ENCODE measurements at regions not wholly inside any gene's neighbourhood (a gene's known extent, or its start where the extent isn't known, plus 50 kb on each side); places are given as distances from the start of the nearest gene placed in this dataset.
"Not testable (repeated sequence)": the region's sequence is repeated elsewhere in the genome, so short reads cannot be mapped to it uniquely, and the experiment has no call there.

DNA sequence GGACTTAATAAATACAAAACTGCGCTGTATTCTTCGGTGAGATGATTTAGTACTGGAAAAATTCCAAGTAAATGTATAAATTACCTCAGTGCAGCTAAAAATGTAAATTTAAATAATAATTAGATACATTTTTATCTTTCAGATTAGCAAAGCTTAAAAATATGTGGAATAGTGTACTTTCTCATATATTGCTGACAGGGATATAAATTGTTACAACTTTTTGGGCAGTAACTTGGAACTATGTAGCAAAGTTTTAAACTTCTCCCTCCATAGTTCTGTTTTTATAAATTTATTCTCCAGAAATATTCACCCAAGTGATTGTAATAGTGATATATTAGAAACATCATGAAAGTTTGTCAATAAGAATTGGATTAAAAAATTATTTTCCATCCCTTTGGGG is 384.6 kb upstream of the CITED2 start:
- no peak for DNase-seq

DNA sequence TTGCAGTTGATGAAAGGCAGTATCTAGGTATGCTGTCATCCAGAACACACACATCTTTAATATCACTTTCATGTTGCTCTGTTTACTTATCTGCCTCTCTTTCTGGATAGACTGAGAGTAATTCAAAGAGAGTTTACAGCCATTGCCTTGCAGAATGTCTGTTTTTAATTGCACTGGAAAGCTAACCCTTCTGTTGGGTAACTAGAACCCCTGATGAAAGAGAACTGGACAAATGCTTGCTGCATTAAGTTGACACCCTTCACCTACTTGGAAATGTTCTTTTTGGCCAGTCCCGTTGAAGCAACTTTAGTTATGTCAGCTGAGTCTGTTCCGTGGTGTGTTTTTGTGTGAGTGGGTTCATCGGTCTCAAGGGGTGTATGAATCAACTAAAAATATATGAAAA is 383.8 kb upstream of the CITED2 start:
- no peak for DNase-seq

DNA sequence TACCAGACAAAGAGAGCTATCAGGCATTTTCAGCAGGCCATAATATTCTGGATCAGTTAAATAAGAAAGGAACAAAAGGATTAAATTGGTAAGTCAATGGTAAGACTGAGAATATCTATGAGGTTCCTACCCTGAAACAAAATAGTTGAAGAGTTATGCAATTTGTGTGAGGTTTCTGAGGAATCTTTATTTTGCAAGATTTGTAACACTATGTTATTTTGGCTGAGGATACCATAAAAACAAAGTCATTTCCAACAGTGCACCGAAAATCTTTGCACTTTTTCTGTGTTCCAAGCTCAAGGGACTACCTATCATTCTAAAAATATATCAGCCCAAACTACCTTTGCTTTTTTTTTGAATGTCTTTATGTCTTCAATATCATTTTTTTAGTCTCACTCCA is 383.3 kb upstream of the CITED2 start:
- DNase-seq: no peak

DNA sequence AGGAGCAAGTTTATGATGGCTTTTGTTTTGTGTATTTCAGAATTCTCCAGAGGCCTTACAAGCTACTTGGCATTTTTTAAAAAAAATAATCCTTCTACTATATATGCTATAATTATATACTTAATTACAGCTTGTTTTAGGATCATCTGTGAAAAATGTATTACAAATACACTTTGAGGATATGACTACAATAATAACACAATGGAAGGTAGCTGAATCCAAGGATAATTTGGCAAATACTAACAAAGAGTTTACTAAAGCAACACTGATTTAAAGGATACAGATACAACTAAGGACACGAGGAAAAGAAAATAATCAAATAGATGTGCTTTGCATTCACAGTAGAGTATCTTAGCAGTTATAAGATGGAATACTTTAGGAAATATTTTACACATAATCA is 381.9 kb upstream of the CITED2 start:
- no peak for DNase-seq

DNA sequence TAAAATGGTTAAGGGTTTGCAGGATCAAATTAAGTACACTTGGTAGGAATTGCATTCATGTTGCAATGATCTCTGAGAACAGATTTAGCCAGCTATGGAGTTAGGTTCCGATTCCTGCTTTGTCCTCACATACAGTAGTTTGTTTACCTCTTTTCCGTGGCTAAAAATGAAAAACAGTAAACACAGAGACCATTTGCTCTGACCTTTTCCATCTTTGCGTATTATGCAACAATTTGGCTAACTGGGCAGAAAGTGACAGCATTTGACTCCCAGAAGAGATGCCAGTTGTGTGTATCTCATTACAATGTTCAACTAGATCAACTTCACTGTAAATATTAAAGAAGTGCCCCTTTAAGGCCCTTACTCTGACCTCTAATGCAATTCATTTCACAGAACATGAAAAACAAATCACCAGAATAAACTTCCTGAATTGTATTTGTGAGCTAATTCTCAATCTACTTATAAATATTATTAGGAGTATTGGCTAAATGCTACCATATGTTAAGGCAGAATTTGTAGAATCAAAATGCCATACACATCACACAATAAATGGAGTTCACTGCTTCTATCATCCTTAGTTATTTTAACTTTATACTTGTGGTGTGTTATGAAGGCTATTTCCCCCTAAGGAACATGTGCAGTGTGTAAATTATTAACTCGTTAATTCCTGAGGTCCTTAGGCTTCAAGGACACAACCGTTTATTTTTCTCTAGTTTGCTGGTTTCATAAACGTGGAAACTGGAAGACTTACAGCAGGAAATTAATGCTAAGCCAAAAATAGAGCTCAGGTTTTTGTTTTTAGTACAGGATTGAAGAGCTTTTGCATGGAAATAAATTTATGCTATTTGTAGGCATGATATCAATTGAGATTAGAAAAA is 380.7 kb upstream of the CITED2 start:
- DNase-seq: no peak

DNA sequence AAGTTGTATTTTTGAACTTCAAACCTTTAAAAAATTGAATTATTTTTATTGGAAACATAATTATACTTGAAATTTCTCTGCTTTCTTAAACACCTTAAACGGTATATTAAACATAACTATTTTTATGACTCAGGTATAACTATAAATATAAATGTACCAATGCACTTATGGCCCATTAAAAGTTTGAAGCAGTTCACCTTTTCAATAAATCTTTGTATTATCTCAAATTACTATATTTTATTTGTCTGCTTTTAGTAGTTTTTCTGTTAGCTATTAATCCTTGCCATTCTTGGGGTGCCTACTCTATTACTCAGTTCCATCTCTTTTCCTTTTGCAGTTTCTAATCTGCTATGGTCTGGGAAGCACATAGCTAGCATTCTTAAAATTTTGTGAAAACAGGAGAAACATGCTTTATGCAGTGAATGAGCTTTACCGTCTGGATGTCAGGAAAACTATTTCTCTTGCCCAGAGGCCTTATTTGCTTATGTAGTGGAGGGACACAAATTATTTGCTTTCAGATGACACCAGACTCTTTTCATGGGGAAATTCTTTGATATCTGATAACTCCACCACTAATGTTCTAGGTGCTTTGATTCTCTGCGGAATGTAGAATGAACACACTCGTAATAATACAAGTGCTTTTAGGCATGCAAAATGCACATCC is 378.9 kb upstream of the CITED2 start:
- no peak for DNase-seq

DNA sequence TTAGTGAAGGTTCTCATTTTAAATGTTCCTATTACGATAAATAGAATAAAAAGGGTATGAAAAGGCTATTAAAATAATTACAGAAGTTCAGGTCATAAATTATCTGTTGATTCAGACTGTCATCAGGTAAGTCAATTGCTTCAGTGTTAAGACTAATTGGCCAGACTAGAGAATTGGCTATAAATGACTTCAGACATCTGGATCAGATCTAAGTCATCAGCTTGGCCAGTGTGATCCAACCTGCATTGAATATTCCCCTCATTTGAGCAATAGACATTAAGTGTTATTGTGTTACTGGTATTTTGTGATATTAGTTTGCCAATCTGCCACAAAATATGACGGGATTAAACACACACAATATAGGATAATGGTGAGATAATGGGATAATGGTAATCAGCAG is 377.6 kb upstream of the CITED2 start:
- no peak for DNase-seq

DNA sequence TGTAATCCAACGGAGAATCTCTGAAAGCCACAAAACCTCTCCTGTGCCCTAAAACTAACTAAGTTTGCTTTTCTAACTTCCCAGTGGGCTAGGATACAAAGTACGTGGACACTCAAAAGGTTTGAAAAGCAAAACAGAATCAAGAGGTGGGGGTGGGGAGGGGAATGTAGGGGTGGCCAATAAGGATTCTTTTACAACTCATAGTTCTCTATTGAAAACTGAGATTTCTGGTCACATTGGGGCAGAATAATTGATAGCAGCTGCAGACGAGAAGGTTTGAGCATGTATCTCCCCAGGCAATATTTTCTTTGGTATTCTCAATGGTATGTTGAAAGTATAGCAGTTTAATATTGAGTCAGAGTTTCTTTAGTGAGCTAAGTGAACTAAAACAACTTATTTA is 376.7 kb upstream of the CITED2 start:
- DNase-seq: no peak

DNA sequence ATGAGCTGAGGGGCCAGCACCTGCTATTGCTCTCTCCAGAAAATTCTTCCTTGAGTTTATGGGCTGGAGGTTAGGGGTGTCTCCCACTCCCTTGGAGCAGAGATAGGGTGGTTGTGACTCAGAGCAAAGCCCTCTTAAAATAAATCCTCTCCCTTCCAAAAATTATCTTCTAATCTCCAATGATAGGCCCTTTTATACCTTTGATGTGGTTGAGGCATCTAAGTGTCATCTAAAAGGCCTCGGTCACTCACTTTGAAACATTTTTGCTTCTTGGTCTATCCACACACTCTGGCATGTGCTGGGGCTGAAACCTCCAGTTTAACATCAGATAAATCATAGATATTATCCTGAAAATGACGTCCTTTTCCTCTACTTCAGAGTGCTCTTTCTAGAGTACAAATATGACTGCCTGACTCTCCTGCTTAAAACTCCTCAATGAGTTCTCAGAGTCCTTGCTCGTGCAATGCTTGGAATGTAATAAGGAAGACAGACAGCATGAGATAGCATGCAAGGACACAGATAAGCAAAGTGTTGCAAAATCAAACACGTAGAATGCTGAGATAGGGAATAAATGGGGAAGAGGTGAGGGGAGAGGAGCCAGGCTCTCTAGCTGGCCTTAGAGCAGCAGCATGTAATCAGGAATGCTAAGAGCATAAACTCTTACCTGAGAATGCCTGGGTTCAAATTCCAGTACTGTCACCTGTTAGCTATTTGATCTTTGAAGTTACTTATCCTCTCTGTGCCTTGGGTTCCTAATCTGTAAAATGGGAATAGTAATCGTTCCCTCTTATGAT is 374.1 kb upstream of the CITED2 start:
- no peak for DNase-seq

DNA sequence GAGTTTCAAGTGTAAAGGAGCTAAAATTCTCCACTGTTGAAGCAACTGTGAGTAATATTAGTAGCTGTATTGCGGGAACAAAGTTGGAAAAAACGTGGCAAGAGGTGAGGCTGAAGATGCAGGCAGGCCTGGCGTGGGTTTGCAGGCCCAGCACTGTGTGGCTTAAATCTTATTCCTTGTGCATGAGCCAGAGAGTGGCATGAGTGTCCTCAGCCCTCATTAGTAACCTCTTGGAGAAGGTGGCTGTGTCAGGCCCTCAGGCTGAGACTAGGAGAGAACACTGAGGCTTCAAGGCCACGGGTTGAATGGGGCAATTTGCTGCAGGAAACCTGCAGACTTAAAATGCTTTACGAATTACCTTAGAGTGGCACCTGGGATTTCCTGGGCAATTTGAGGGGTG is 372.7 kb upstream of the CITED2 start:
- no peak for DNase-seq

DNA sequence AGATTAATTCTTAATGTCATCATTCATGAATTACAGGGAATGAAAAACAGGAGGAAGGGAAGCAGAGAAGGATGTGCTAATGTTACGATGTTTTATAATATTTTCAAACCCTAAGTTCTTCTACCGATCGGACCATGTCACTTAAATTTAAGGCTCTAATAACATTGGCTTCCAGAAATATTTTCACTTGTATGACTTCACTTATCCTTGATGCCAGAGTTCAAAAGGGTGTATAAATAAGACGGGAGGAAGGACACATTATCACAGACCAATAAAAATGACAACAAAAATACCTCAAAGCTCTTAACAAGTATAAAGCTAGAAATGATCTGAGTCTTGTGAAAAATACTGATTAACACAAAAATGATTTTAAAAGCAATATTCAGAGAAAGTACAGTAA is 370.4 kb upstream of the CITED2 start:
- DNase-seq: no peak

DNA sequence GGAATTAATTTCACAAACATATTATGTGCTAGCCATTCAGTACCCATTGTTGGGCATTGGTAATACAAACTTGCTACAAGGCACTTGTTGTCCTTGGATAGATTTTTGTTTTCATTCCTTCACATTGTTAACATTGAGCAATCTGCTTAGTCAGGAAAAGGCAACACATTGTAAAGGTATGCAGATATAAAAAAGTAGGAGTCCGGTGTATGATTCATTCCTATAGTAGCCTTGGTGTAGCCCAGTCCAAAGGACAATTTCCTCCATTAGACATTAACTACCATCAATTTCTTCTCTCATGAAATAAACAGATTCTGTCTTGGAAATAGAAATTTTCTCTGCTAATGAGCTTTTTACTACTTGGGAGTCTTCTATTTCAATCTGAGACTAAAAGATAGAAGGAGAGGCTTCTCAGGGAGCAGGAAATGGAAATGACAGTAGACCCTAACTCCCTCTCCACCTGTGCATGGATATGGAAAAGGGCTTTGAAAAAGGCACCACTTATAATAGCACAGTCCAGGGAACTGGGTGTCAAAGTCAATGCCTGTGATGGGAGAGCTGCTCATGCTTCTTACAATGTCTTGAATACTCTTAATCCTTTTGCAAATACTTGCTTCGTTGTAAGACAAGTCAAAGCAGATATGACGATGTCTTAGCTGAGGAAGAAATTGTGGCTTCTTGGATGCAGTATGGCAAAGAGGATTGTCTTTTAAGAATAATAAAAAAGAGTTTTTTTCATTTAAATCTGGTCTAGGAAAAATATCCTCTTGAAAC is 369.4 kb upstream of the CITED2 start:
- no peak for DNase-seq

DNA sequence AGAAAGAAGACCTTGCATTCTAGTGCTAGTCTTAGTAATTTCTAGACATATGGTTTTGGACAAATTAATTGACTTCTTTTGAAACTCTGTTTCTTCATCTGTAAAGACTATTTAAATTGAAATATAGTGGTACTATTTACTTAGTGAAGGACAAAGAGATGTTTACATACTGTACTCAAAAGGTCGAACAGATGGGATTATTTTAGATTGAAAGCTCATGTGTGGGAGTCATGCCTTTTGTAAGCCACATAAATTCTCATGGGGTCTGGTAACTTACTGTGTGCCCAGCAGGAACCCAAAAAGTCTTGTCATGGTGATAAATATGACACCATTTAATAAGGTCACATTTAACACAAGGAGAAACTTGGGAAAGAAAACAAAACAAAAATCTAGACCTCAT is 368.2 kb upstream of the CITED2 start:
- no peak for DNase-seq

DNA sequence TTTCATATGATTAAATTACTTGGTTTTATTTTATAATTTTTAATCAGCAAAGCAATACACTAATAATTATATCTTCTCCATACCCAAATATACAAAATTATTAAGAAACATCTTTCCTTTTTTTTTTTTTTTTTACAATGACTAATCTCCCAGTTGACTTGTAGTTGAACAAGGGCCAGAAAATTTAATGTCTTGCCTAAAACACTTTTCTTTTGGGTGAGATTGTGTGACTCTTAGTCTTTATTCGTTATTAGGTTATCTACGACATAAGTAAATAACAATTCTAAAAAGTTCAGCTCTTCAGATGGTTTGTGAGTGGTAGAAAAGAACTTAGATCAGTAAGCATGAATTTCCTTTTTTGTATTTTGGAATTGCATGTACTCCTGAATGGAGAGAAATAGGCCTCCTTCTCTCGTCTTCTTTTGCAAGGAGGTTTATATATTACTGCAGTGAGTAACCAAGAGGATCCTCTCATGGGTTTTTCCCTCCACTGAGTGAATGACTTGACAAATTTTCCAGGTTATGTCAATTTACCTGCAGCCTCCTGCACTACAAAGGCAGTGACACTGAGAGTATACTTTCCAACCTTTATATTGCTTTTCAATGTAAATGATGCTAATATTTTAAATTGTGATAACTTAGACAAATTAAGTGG is 364.5 kb upstream of the CITED2 start:
- DNase-seq: no peak

DNA sequence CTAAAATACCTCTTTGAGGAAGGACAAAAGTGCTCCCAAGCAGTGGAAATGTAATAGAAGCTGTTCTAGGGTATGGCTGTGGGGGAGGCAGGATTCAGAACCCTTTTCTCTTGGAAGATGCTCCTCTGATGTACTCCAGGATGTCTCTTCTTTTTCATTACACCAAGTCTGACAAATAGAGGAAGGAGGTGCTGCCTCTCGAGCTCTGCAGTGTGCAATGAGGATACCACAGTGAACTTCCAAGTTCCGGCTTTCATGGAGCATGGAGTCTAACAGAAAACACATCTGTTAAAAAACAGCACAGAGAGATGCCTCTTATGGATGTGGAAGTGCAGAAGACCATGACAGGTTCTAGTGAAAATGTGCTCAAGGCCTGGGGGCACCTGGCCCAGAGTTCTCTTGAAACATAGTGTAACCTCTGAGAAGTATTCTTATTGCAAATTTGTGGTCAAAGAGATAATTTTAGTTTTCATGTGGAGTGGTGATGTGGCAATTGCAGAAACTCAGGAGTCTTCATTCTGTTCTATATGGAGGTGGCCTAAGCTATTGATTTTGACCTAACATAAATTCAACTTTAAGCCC is 362.0 kb upstream of the CITED2 start:
- DNase-seq: no peak

DNA sequence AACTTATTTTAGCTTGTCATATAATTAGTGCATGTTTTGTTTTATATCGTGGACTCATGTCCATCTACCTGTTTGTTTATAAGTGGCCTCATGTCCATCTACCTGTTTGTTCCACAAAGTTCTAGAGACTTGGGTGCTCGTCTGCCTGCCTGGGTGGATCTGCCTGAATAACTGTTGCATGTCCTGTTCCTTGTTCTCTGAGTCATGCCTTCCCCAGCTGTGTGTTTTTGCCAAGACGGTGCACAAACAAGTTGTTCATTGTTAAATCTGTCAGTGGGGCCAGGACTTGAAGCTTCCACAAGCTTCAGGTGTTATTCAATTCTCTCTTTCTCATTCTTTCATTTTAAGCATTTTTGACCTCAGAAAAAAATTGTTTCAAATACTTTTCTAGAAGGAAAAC is 358.0 kb upstream of the CITED2 start:
- no peak for DNase-seq

DNA sequence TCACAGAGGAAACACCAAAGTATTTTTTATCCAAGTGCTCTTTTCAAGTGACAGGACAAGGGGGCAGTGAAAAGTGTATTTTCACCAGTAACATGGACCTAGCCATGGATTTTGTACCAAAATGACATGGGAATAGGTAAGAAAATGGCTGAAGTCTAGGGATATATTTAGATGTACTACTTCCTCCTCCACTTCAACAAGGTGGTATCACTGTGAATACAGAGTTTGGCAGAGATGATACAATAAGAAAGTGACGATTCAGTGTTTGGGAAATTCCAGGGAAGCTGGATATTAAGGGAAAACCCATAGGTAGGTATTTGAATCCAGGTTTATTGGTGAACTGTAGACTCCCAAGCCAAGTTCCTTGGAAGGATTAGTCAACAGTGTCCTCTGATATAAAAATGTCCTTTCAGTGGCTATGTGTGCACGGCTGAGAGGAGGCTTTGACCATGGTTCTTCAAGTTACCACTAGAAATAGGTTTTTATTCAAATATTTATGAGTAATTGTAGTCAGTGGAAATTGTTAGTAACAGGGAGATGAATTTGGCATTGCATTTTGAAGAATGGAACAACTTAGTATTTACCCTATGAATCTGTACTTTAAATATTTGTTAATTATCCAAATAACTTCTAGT is 356.0 kb upstream of the CITED2 start:
- no peak for DNase-seq

DNA sequence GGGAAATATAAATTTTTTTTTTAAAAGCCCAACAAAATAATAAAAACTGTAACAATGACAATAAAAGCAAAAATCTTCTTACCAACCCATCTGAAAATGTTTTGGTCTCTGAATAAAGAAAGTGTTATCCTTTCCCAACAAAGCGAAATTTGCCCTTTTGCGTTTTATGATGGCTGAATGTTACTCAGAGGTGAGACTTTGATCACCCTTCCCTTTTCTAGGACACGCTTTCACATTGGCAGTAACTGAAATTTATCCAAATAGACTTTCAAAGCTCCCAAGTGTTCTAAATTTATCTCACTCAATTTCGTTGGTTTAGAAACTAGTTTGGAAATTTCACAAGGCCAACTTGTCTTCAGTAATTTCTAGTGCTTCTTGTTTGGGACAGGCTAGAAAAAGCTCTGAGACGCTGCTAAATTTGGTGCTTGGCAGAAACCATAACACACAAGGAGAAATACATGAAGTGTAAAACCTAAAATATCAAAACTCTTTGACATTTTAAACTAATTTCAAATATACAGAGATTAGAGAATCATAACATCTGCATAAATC is 354.5 kb upstream of the CITED2 start:
- no peak for DNase-seq

DNA sequence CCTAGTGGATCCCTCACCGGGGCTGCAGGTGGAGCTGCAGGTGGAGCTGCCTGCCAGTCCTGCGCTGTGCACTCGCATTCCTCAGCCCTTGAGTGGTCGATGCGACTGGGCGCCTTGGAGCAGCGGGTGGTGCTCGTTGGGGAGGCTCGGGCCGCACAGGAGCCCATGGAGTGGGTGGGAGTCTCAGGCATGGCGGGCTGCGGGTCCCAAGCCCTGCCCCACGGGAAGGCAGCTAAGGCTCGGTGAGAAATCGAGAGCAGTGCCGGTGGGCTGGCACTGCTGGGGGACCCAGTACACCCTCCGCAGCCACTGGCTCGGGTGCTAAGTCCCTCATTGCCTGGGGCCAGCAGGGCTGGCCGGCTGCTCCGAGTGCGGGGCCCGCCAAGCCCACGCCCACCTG is 351.8 kb upstream of the CITED2 start:
- not testable (repeated sequence) for DNase-seq

DNA sequence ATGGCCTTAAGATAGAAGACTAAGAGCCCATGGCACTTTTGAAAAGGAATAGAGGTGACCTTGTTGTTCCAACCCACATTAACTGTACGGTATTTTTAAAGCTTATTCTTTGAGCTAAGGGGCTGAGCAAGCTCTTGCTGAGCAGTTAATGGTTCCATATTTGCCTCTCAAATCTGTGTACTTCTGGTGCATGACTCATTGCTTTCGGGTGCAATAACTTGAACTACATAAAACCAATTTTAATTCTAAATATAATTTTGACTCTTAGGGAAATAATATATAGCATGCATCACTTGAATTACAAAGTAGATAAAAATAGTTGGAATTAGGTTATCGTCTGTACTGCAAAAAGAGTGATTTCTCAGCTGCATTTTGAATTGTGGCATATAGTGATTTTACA is 348.1 kb upstream of the CITED2 start:
- no peak for DNase-seq

DNA sequence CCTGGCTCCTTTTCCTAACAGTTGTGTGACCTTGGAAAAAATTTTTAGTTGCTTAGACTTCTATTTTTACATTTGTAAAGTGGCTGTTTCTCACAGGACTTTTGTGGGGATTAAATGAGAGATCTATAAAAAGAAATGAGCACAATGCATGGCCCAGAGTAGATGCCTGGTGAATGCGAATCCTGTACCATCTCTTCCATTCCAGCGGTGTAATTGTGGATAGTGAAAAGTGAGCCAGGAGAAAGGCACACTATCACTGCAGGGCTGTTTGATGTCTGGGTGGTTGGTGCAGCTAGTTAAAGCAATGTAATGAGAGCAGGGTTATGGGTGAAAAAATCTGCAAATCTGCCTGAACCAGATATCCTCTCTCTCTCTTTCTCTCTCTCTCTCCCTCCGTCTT is 347.5 kb upstream of the CITED2 start:
- DNase-seq: no peak

Measured in hindlimb muscle (tissue), 1 donor.